ENCODE measurements at regions not wholly inside any gene's neighbourhood (a gene's known extent, or its start where the extent isn't known, plus 50 kb on each side); places are given as distances from the start of the nearest gene placed in this dataset.

DNA sequence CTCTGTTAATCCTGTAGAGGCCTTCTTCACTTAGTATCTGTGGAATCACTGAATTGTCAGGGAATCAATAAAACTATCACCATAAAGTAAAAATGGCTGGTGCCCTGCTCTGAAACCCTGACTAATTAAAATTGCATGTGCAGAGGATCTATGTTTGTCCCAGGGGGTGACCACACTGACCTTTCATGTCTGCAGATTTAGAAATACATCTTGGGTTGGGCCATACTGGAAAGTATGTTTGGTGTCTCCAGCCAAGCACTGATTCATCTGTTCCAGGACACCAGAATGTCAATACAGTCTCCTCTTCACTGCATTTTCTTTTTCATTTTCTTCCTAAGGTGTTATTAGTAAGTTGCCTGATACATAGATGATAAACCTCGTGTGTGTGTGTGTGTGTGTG lies 490.9 kb upstream of the INTU start:
- DNase-seq, result no peak

DNA sequence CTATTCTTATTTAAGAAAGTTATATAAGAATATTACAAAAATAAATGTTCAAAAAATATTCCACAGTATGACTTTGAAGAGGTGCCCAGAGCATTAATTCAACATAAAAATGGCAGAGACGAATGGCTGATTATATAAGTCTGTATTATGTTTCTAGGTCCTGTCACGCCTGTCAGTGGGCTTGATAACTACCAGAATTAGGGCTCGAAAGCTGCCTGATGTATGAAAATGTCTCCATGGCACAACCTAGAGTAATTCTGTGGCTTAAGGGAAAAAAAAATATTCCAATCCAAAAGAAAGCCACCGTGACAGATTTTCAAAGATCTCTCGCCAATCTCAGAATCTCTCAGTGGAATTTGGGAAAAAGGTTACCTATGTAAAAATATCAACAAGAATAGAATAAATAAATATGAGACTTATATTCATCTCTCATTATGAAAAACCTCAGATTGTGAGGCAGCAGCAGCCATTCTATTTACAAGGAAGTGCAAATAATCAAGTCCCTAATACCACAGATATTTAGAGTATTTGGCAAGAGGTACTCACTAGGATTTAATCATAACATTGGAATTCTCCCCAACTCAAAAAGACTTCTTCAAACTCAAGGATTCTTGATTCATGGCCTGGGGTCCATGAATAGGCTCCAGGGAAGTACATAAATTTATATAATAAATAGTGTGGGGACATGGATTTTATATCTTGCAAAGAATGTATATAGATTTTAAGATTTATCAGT lies 489.1 kb upstream of the INTU start:
- no peak for DNase-seq

DNA sequence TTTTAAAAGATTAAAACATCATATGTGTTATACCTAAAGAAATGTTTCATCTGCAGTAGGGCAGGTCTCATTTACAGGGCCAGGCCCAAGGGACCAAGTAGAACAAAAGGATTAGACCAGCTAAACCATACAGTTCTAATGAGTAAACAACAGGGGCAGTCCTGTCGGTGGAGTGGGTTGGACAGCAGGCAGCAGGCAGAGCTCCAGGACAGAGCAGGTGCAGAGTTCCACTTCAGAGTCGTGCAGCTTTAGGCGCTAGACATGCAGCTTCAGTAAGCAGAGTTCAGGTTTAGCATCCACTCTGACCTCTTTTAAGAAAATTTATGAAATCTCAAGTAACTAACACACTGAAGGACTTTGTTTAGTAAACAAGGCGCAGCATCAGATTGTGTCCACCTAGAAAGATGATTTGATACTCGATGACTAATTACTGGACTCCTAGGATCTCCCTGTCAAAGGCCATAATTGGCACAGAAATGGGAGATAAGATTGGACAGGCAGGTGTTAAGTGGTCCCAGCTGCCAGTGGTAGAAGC lies 487.7 kb upstream of the INTU start:
- no peak for DNase-seq

DNA sequence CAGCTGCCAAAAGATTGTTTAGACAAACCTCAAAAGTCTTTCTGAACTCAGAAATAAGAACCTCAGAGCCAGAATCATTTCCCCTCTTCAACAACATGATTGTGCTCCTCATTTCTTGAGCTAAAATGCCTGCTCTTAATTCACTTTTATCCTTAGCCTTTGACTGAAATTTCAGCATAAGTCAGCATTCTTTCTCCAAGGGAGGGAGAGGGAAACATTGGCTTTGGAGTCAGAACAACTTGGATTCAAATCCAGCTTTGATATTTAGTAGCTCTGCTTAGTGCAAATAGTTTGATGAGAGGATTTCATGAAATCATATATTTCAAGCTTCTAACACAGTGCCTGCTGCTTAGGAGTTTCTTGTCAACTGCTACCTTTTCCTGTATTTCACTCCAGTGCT lies 484.6 kb upstream of the INTU start:
- no peak for DNase-seq

DNA sequence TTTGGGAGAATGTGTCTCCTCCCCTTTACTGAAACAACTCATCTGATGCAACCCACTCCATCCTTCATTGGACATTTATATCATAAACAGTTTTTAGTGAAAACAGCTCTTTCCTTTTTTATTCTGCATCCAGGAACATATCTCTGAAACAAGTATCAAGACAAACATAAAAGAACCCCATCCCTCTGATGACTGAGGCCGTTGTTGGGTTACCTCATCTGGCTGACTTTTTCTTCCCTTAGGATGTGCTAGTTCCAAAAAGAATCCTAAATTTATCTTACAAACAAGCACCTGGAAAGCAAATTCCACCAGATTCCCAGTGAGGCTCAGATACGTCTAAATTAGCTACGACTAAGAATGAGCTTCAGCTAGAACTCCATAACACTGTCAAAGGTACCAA lies 483.7 kb upstream of the INTU start:
- no peak for DNase-seq

DNA sequence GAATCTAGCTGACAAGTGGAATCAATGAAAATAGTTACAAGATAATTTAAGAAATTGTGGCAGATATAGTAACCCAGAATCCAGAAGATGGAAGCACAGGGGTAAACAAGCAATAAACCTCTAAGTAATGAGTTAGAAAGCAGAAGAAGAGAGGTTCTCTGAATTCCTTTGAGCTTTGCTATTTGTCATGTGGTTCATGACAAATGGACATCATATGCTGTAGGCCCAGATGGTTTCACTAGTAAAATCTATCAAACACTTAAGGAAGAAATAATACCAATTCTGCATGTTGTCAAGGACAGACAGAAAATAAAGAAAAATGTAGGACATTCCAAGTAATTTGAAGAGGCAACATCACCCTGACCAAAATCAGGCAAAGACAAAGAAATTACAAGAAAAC lies 480.8 kb upstream of the INTU start:
- no peak for DNase-seq

DNA sequence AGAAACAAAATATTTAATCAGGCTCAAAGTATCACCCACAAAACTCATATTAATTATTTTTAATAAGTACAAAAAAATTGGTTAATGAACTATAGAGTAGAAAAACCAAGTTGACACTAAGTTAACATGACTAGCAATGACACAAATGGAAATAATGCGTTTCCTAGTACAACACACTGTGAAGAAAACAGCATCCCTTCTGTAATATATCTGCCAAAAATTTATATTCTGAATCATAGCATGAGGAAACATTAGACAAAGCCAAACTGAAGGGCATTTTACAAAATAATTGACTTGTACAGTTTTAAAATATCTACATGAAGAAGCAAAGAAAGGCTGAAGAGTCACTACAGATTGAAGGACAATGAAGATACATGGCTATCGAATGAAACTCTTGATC lies 477.6 kb upstream of the INTU start:
- DNase-seq, result no peak

DNA sequence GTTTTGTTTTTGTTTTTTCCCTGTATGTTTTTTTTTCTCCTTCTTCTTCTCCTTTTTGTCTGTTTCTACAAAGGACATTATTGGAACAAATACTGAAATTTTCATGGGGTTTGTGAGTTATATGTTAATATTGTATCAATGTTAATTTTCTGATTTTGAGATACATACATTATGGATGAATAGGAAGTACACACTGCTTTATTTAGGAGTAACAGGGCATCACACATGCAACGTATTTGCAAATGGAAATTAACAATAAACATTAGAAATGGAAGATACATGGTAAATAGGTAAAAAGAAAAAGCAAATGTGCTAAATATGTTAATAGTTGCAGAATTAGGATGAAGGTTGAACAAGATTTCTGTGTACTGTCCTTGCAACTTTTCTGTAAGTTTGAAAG lies 477.2 kb upstream of the INTU start:
- no peak for DNase-seq

DNA sequence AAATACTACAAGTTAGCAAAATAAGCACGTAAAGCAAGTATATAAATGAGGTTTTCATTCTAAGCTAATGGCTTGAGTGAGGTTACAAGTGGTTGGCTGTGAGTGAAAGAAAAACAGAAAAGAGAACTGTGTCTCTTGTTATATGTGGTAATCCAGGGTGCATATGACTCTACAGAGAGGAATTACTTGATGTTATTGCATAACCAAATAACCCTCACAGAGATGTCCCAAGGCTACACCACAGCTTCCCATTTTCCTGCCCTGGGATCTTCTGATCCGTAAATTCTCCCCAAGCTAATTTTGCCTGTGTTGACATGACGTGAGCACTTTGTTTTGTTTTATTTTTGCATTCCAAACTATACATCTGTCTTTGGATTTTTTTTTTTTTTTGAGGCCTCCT lies 470.0 kb upstream of the INTU start:
- DNase-seq, result no peak

DNA sequence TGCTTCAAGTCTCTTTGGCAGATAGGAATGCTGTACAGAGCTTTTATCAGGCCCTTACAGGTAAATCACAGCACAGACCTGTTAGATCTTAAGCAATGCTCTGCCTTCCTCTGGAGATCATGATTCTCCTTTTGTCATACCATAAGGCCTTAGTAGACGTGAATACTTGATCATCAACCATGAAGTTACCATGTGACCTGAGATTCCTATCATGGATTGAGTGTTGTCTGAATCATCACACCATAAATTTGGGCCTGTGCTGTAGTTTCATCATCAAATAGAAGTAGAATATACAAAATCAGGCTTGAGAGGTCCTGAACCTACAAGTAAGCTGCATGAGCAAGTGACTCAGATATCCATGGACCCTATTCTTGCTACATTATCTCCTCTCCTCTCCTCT lies 466.8 kb upstream of the INTU start:
- DNase-seq, result no peak

DNA sequence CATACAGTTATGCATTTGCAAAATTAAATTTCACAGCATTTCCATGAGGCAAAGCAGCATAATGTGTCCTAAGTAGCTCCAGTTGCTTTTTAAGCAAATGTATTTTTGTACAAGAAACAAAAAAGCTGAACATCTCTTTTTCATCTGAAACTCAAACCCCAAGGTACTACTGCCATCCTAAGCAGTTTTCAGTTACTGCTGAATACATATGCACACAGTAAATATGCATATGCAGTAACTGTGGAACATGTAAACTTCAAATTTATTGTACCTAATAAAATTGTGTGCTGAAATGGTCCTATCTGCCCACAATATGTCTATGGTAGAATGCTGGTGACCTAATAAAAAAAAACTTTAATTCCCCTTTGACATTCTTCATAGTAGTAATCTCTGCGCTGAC lies 458.6 kb upstream of the INTU start:
- no peak for DNase-seq

DNA sequence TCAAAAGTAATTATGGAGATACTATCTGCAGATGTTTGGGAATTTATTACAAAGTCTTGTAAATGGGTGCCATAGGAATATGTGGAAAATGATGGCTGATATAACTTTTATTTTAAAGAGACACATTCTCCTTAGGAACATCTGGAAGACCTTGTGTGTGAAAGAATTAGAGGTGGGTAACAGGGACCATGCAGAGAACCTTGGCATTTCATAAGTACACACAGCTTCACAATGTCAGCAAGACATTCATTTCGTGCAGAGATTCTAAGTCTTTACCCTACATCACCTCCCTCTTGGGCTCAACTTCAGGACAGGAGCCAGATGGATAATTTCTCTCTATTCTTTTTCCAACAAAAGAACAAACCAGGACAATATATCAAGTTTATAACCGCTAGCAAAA lies 458.1 kb upstream of the INTU start:
- DNase-seq, result no peak

DNA sequence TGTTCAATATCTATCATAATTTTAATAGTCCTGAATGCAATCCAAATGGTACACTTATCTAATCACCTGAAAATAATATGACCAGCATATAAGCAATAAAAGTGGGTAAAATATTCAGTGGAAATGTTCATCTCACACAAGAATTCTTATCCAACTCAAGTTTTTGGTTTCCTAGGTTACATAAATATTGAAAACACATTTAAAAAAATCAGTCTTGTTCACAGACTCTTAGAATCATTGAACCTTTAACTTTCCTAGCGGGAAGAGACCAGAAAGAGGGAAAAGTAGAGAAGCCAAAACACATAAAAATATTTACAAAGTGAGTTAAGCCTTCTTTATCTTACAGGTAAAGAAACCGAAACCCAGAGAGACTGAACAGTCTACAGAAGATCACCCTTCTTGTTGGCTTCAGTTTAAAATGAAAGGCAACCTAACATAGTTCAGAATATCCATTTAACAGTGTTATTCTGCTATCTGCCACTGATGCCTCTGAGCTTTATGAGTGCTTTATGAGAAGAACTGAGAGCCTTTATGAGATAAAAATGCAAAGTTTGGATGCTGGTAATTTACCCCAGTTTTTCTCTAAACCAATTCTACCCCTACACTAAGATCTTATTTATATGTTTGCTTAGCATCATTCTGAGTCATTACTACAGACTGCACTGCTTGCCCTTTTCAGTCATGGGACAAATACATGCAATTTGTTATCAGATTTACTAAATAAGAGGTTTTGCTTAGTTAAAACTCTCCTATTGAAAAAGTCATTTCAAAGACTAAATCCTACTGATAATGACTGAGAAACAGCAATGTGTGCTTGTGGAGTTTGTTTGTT lies 453.3 kb upstream of the INTU start:
- DNase-seq, result no peak

DNA sequence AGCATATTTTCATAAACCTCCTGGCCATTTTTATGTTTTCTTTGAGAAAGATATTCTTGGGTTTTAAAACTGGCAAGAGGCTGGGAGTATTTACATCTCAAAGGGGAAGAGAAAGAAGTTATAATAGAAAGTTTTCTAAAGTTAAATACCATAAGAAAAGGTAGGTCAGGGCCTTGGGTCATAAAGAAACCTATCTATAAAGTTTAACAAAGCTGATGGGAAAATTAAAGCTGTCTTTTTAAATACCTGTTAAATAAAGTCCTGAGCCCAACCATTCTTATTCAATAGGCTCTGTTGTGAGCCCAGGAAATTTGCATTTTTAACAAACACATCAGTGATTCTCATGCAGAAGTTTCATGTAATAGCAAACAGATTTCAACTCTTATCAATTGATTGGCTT lies 451.8 kb upstream of the INTU start:
- no peak for DNase-seq

DNA sequence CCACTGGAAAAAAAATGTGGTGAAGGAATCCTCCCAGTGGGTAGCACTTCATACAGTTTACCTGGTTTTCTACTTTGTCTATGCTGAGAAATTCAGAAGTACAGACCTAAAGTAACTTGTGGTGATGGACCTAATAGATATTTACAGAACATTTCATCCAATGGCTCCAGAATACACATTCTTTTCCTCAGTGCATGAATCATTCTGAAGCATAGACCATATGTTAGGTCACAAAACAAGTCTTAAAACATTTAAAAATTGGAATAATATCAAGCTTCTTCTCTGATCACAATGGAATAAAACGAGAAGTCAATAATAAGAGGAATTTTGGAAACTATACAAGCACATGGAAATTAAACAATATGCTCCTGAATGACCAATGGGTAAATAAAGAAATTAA lies 450.1 kb upstream of the INTU start:
- no peak for DNase-seq

DNA sequence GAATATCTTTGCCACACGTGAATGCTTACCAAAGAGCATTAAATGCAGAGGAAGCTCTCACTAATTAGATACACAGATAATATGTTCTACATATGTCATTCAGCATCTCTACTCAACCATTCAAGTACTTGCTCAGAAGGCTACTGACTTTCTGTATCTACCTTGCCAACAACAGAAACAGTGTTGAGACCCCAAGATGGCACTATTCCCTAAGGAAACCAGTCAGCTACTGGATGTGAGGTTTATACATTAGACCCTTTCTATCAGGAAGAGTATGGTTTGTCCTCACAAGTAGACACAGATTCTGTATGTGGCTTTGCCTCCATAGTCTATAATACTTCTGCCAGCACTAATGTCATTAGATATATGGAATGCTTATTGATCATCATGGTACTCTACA lies 443.9 kb upstream of the INTU start:
- DNase-seq, result no peak

DNA sequence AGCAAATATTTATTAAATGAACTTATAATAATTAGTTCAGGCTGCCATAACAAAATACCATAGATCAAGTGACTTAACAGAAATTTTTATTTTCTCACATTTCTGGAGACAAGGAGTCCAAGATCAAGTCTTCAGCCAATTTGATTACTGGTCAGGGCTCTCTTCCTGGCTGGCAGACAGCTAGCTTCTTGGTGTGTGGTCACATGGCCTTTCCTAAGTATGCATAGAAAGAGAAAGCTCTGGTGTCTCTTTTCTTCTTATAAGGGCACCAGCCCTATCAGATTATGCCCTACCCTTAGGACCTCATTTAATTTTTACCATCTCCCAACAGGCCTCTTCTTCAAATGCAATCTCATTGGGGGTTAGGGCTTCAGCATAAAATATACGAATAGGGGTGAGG lies 438.5 kb upstream of the INTU start:
- no peak for DNase-seq

DNA sequence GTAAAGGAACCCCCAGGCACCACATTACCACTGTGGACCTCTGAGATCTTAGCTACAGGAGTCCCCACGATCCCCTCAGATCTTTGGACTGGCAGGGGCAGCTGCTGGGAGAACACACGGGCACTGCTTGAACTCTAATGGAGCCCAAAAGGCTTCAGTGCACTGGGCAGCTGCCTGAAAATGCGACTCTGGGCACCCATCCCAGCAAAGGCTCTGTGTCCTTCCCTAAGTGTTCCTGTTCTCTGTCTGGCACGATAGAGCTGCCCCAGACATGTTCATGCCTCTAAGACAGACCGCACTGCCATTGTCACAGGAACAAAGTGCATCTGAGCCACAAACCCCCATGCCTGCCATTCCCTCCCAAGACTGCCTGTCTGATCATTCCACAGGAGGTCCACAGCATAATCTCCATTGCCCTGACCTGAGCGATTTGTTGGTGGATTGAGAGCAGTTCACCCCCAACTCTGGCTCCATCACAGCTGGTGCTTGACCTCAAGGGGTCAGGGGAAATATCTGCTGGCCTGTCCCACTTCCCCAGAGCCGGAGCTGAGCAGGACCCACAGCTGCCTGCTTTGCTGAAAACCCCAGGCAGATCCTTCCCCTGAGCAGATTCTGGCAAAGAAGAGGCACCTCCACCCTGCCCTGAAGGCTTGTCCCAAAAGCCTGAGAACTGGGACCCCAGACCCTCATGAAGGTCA lies 436.0 kb upstream of the INTU start:
- no peak for DNase-seq

DNA sequence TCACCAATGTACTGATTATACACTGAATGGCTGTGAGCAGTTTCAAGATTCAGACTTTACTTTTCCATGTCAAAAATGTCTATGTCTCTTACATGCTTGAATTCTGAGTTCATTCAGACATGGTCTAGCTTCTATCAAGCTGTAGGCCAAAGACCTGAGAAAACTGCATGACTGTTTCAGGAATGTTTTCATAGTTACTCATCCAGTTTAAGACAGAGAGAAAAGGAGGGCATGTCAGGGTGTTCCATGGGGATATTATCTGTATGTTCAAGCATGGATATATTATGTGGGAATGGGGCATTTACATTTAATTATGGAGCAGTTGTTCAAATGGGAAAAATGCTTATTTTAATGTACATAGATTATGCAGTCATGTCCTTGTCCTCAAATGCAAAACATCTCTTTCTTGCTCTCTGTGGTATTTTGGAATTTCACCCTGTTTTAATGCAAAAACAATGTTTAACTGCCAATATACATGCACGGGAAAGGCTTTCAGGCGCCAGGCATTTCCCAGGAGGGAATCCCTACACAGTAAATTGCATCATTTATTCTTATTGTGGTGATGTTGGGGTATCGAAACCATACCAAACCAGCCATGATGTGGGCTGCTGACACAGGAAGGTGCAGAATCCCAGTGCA lies 429.1 kb upstream of the INTU start:
- no peak for DNase-seq

DNA sequence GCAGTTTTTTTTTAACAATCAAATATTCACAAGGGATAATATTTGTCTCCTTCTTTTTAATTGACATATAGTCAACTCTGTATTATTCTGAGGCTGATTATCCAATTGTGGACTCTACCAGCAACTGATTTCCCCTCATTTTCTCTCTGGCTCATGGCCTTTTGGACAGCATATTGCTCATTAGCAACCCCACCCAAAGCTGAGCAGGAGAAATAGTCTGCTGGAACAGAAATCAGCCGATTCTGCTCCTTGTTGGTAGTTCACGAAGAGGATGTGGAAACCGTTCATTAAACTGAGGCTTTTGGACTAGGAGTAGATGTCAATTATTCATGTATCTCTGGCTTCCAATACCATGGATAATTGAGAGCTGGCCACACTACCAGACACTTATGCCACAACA lies 428.4 kb upstream of the INTU start:
- no peak for DNase-seq

DNA sequence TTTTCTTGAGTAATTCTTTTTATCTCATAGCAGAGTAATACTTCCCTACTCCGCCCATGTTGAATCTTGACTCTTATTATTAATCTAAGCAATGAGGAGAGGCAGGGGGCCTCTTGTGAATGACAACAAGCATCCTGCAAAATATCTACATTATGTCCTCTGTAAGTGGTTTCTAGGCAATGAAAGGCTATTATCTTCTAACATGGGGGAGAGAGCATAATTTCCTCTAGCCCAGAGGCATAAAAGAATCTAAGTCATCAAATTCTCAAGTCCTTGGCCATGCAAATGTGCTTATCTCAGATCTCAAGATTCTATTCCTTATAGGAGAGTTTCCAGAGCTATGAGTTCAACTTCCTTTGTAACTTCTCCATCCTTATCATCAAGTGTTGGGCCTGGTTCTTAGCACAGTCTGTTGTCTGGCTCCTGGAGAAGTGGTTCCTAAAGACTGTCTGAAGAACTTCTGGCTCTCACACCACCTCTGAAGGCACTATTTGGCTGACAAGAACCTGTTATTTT lies 423.1 kb upstream of the INTU start:
- no peak for DNase-seq

DNA sequence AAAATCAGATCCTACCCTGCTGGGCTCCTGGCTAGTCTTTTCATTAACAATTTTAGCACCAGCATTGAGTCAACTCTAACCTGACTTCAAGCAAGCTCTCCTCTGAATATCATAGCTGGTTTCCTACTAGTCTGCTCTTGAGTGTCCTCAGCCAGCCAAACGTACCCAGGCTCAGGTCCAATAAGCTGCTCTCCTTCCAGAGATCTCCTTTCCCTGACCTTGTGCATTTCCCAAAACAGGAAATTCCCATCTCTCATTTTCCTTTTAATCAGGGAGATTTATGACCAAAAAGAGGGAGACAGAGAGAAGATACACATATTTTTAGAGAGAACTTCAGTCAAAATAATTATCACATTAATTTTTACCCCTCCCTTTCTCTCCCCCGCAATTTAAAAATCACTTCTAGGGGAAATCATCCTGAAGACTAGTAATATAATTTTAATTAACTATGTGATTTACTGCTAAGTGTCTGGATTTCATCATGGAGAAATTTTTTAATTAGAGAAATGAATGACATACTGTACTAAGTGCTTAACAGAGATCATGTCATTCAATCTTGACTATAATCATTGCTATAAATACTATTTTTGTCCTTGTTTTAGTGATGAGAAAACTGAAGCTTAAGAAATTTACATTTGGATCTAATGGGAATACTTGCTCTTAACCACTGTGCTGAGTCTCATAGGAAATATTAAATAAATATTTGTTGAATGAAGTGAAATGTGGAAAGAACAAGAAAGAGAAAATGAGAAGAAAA lies 421.7 kb upstream of the INTU start:
- no peak for DNase-seq

Measured in T-helper 1 cell (primary cell).